Heart left ventricle (tissue), 16 donors: ENCODE measurements at regions not wholly inside any gene's neighbourhood (a gene's known extent, or its start where the extent isn't known, plus 50 kb on each side); places are given as distances from the start of the nearest gene placed in this dataset.
"Not testable (repeated sequence)": the region's sequence is repeated elsewhere in the genome, so short reads cannot be mapped to it uniquely, and the experiment has no call there.

Experiments used
- ATAC-seq, 4 donors: fragments of 200-7000 bp; cut with Tn5 transposase; one replicate each; pipeline ENCODE4 v1.9.1; 2020 to 2022; ENCODE audit warnings: moderate library complexity in 4 of 4, mild to moderate bottlenecking in 3 of 4, moderate number of reproducible peaks in 1 of 4
- DNase-seq, 5 donors: peaks; one replicate each; pipeline ENCODE4 v3.0.0-alpha.2; 2020
- H3K27ac ChIP-seq, 12 donors: fragments of 200-600 bp; sonication (generic) in 4 of 12; one replicate each; pipeline versions ENCODE4 v1.5.0 to v1.8.0; 2016 to 2022; ENCODE audit warnings: mild to moderate bottlenecking in 2 of 12
- H3K27me3 ChIP-seq, 9 donors: fragments of 200-600 bp; sonication (generic) in 2 of 9; one replicate each; pipeline versions ENCODE4 v1.5.1 to v1.8.0; 2016 to 2022; ENCODE audit warnings: mild to moderate bottlenecking in 3 of 9
- H3K36me3 ChIP-seq, 9 donors: fragments of 200-600 bp; sonication (generic) in 2 of 9; one replicate each; pipeline versions ENCODE4 v1.5.0 to v1.8.0; 2018 to 2022; ENCODE audit warnings: mild to moderate bottlenecking in 2 of 9
- H3K4me1 ChIP-seq, 12 donors: fragments of 200-600 bp; sonication (generic) in 4 of 12; one replicate each; pipeline versions ENCODE4 v1.5.0 to v1.8.0; 2016 to 2022; ENCODE audit warnings: mild to moderate bottlenecking in 3 of 12
- H3K4me3 ChIP-seq, 12 donors: fragments of 200-600 bp; sonication (generic) in 4 of 12; one replicate each; pipeline versions ENCODE4 v1.5.0 to v1.8.0; 2017 to 2022; ENCODE audit warnings: mild to moderate bottlenecking in 9 of 12, moderate library complexity in 4 of 12
- H3K9me3 ChIP-seq, 12 donors: fragments of 200-600 bp; sonication (generic) in 4 of 12; one replicate each; pipeline versions ENCODE4 v1.5.0 to v1.8.0; 2016 to 2022; ENCODE audit warnings: mild to moderate bottlenecking in 1 of 12
- CTCF ChIP-seq, 12 donors: fragments of 200-600 bp; sonication (generic) in 4 of 12; IDR thresholded peaks; one replicate each; pipeline versions ENCODE4 v1.5.0 to v1.8.0; 2018 to 2022; ENCODE audit warnings: antibody characterized with exemption in 12 of 12, mild to moderate bottlenecking in 5 of 12
- POLR2A ChIP-seq, 2 donors: fragments of 450-650 bp; IDR thresholded peaks; one replicate each; pipeline ENCODE4 v1.6.1; 2017; ENCODE audit warnings: antibody characterized with exemption in 2 of 2, mild to moderate bottlenecking in 2 of 2, moderate library complexity in 2 of 2
- whole genome bisulfite sequencing, 4 donors: extraction: QIAGEN DNeasy Blood & Tissue Kit in 2 of 4; methylation state at CpG; one replicate each; pipeline versions ENCODE4 v1.1.5 to v1.1.7; 2013 to 2018; 5-methylcytosine and 5-hydroxymethylcytosine counted together
- intact Hi-C, 10 donors: fragments of 100-400 bp; cut with DNase I; formaldehyde crosslinking; loops; one replicate each; pipeline versions ENCODE4 v1.11.1 to v1.14.2; 2022
- donor health status: ischemic (EF 13 %, LVEDD 7.1; RV severe dilation, severe dysfunction).
- donor health status: healthy with polysubstance abuse.
- donor health status: DM: no; HTN: yes; CAD: no.
- donor health status: DM: no; HTN: no; CAD: no.
- donor health status: ischemic (EF 25% LVEDD 6.9; RV normal size, moderate dysfunction).
- donor health status: ischemic (EF 25% LVEDD 5.7; RV mildly dilated, moderate dysfunction).
- donor health status: healthy.
- donor health status: DM: yes; HTN: yes; CAD: no.
- donor health status: ischemic (EF 35%, LVEDD 5.7; RV mildly dilated, moderate dysfunction).
- donor health status: nonischemic (EF 11% LVEDD 7.7; RV severe dilation, severe dysfunction).
- donor health status: DM: yes; HTN: yes; CAD: no.
- donor health status: PGD.
- donor health status: ischemic (EF 29% LVEDD 5.4; RV normal size, mild dysfunction).
- donor health status: nonischemic (EF 23%, LVEDD 6.1; RV moderate dilation, normal function).

DNA sequence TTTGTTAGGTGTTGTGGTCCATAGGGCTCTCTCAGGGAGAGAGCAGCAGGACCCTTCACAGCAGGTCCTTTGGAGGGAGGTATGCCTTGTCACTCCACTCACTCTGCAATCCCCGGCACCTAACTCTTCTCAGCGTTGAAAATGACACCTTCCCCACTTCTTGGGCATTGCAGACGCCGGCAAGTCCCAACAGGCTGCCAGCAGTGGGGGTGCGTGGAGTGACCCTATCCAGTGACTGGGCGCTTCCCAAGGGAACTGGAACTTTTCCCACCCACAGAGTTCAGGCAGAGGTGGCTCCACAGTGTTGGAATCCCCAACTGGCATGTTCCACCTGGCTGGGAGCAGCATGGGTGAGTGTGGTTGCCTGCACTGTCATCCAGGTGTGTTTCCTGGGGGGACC is 705.1 kb upstream of the FRG1 start:
- Histone ChIP-seq H3K9me3 (peaks cover 0 to 5% (median 0%) of the 10 kb centered on the region in 12 donors), H3K27me3 (no peaks in the 10 kb centered on the region), H3K27ac (no peak overlapping the region), H3K4me3 (no peak overlapping the region), H3K4me1 (no peaks in the 10 kb centered on the region), H3K36me3 (no peaks in the 10 kb centered on the region)
- TF ChIP-seq CTCF (IDR thresholded peaks at IDR 0.05) (no peak), POLR2A (IDR thresholded peaks at IDR 0.05) (no peak)
- no peak for ATAC-seq
- intact Hi-C loops: no loop called here
- no peak for DNase-seq
- WGBS, 4 donors: 90 to 94% (median 92%) methylated on average over 6 of the region's 6 CpGs

GRCh38 chr4:189236321-189236720 is 704.4 kb upstream of the FRG1 start:
- WGBS, 4 donors: 96 to 100% (median 96%) methylated on average over 16 to 28 of the region's 28 CpGs
- ATAC-seq, DNase-seq, H3K9me3 ChIP-seq, H3K4me3 ChIP-seq, H3K27me3 ChIP-seq, H3K36me3 ChIP-seq, H3K4me1 ChIP-seq, intact Hi-C loops, H3K27ac ChIP-seq: not testable (repeated sequence)

DNA sequence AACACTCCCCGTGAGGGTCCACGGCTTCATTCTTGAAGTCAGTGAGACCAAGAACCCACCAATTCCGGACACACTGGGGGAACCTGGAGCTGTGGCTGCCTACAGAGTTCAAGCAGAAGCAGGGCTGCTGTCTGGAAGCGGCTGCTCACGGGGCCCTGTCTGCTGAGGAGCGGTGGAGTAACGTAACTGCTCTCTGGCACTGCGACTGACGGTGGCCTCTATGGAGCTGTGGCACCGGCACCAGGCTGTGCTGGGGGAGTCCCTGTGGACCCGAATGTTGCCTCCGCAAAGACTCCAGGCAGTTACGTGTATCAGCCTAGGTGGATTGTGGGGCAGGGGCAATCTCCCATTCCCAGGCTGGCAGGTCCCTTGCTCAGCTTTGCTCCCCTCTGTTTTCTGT is 703.3 kb upstream of the FRG1 start:
- ATAC-seq: peak in 1 of 4 donors; percentile 31
- peaks cover 0 to 5% (median 0%) of the 10 kb centered on the region in 12 donors for H3K9me3 ChIP-seq
- TF ChIP-seq CTCF (IDR thresholded peaks at IDR 0.05): no peak
- TF ChIP-seq POLR2A (IDR thresholded peaks at IDR 0.05): no peak
- H3K27me3 ChIP-seq: no peaks in the 10 kb centered on the region
- H3K36me3 ChIP-seq: no peaks in the 10 kb centered on the region
- no peaks in the 10 kb centered on the region for H3K4me1 ChIP-seq
- DNase-seq: no peak
- H3K4me3 ChIP-seq: no peak overlapping the region
- intact Hi-C loops: no loop called here
- no peak overlapping the region for H3K27ac ChIP-seq
- 87 to 95% (median 93%) methylated on average over 6 to 13 of the region's 13 CpGs for WGBS, 4 donors

- H3K4me3 ChIP-seq: no peak overlapping the region
- DNase-seq (no peak), ATAC-seq (no peak)
- TF ChIP-seq POLR2A (IDR thresholded peaks at IDR 0.05) (no peak), CTCF (IDR thresholded peaks at IDR 0.05) (no peak)
- no peaks in the 10 kb centered on the region for H3K27me3 ChIP-seq
- 79 to 91% (median 87%) methylated on average over 2 of the region's 2 CpGs for WGBS, 4 donors
- H3K27ac ChIP-seq: no peak overlapping the region
- no peaks in the 10 kb centered on the region for H3K4me1 ChIP-seq
- intact Hi-C loops: no loop called here
- no peaks in the 10 kb centered on the region for H3K36me3 ChIP-seq
- peaks cover 0 to 25% (median 7%) of the 10 kb centered on the region in 12 donors for H3K9me3 ChIP-seq
Observed at GRCh38 chr4:189255636-189256035, 685.0 kb upstream of the FRG1 start.

GRCh38 chr4:189261475-189261874 is 679.2 kb upstream of the FRG1 start:
- WGBS, 4 donors: 81 to 92% (median 87%) methylated on average over 1 of the region's 1 CpG
- H3K4me1 ChIP-seq: no peaks in the 10 kb centered on the region
- no peaks in the 10 kb centered on the region for H3K36me3 ChIP-seq
- TF ChIP-seq CTCF (IDR thresholded peaks at IDR 0.05): no peak
- TF ChIP-seq POLR2A (IDR thresholded peaks at IDR 0.05): no peak
- H3K4me3 ChIP-seq: no peak overlapping the region
- no peak for ATAC-seq
- DNase-seq: no peak
- H3K9me3 ChIP-seq: peaks cover 0 to 10% (median 0%) of the 10 kb centered on the region in 12 donors
- no peak overlapping the region for H3K27ac ChIP-seq
- intact Hi-C loops: no loop called here
- H3K27me3 ChIP-seq: no peaks in the 10 kb centered on the region
